ENCODE measurements at regions not wholly inside any gene's neighbourhood (a gene's known extent, or its start where the extent isn't known, plus 50 kb on each side); places are given as distances from the start of the nearest gene placed in this dataset.

GRCh38 chr10:129343141-129343540, 123.9 kb upstream of the MGMT start:
- Histone ChIP-seq H2AFZ (ENCODE audit: low read depth, low read length) (no peak overlapping the region), H3K9ac (ENCODE audit: low read length) (no peak overlapping the region), H3K9me3 (ENCODE audit: insufficient read depth, low read length) (no peaks in the 10 kb centered on the region), H3K4me3 (ENCODE audit: low read length) (no peak overlapping the region), H3K27ac (ENCODE audit: low read length) (no peak overlapping the region), H3K27me3 (ENCODE audit: low read depth, low read length) (no peaks in the 10 kb centered on the region), H4K20me1 (ENCODE audit: insufficient read depth, low read length) (no peaks in the 10 kb centered on the region), H3K79me2 (ENCODE audit: low read length) (no peaks in the 10 kb centered on the region), H3K4me2 (ENCODE audit: low read length) (no peak overlapping the region), H3K36me3 (replicated peaks; ENCODE audit: low read depth, low read length) (no peaks in the 10 kb centered on the region), H3K4me1 (ENCODE audit: low read length) (no peaks in the 10 kb centered on the region)
- TF ChIP-seq EZH2phosphoT487 (IDR thresholded peaks at IDR 0.05; ENCODE audit: low read depth), result no peak
- TF ChIP-seq, protein P1, sequence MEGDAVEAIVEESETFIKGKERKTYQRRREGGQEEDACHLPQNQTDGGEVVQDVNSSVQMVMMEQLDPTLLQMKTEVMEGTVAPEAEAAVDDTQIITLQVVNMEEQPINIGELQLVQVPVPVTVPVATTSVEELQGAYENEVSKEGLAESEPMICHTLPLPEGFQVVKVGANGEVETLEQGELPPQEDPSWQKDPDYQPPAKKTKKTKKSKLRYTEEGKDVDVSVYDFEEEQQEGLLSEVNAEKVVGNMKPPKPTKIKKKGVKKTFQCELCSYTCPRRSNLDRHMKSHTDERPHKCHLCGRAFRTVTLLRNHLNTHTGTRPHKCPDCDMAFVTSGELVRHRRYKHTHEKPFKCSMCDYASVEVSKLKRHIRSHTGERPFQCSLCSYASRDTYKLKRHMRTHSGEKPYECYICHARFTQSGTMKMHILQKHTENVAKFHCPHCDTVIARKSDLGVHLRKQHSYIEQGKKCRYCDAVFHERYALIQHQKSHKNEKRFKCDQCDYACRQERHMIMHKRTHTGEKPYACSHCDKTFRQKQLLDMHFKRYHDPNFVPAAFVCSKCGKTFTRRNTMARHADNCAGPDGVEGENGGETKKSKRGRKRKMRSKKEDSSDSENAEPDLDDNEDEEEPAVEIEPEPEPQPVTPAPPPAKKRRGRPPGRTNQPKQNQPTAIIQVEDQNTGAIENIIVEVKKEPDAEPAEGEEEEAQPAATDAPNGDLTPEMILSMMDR (IDR thresholded peaks at IDR 0.05; ENCODE audit: low read depth, low read length), result no peak

- Histone ChIP-seq H4K20me1 (ENCODE audit: insufficient read depth, low read length) (no peaks in the 10 kb centered on the region), H3K79me2 (ENCODE audit: low read length) (no peaks in the 10 kb centered on the region), H3K4me1 (ENCODE audit: low read length) (no peaks in the 10 kb centered on the region), H3K4me3 (ENCODE audit: low read length) (no peak overlapping the region), H3K27ac (ENCODE audit: low read length) (no peak overlapping the region), H3K36me3 (replicated peaks; ENCODE audit: low read depth, low read length) (no peaks in the 10 kb centered on the region), H3K9ac (ENCODE audit: low read length) (no peak overlapping the region), H3K4me2 (ENCODE audit: low read length) (no peak overlapping the region), H3K27me3 (ENCODE audit: low read depth, low read length) (no peaks in the 10 kb centered on the region), H2AFZ (ENCODE audit: low read depth, low read length) (no peak overlapping the region), H3K9me3 (ENCODE audit: insufficient read depth, low read length) (no peaks in the 10 kb centered on the region)
- TF ChIP-seq EZH2phosphoT487 (IDR thresholded peaks at IDR 0.05; ENCODE audit: low read depth), result no peak
- TF ChIP-seq, protein P1 (IDR thresholded peaks at IDR 0.05; ENCODE audit: low read depth, low read length), result no peak
Observed at GRCh38 chr10:129344103-129344502, 122.9 kb upstream of the MGMT start.

DNA sequence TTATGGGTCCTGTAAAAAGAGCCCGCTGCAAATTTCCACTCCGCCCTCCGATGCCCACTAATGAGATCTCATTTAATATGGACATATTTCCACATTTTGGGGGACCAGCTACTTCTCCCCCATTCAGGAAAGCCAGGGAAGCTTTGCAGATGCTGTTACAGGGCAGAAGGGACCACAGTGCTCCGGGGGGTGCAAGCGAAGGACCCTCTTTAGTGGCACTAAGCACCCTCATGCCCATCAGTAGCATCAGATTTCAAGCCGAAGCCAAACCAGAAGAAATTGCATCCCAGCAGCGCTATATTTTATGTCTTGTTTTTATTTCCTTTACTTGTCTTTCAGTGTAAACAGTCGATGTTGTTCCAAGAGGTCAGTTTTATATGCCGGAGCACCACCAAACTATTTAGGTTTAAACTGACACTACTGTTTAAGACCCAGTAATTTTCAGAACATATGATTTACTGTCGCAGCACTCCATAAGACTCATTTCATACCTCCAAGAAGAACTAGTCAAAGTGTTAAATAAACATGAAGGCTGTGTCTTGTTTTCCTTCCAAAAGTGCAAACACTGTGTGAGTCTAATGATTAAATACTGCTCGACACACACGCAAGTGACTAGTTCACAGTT, 122.2 kb upstream of the MGMT start:
- Histone ChIP-seq H3K9me3 (ENCODE audit: insufficient read depth, low read length) (no peaks in the 10 kb centered on the region), H3K79me2 (ENCODE audit: low read length) (no peaks in the 10 kb centered on the region), H2AFZ (ENCODE audit: low read depth, low read length) (no peak overlapping the region), H3K27me3 (ENCODE audit: low read depth, low read length) (no peaks in the 10 kb centered on the region), H3K36me3 (replicated peaks; ENCODE audit: low read depth, low read length) (no peaks in the 10 kb centered on the region), H3K27ac (ENCODE audit: low read length) (no peak overlapping the region), H3K9ac (ENCODE audit: low read length) (no peak overlapping the region), H4K20me1 (ENCODE audit: insufficient read depth, low read length) (no peaks in the 10 kb centered on the region), H3K4me3 (ENCODE audit: low read length) (no peak overlapping the region), H3K4me2 (ENCODE audit: low read length) (no peak overlapping the region), H3K4me1 (ENCODE audit: low read length) (no peaks in the 10 kb centered on the region)
- TF ChIP-seq, protein P1 (IDR thresholded peaks at IDR 0.05; ENCODE audit: low read depth, low read length), result no peak

DNA sequence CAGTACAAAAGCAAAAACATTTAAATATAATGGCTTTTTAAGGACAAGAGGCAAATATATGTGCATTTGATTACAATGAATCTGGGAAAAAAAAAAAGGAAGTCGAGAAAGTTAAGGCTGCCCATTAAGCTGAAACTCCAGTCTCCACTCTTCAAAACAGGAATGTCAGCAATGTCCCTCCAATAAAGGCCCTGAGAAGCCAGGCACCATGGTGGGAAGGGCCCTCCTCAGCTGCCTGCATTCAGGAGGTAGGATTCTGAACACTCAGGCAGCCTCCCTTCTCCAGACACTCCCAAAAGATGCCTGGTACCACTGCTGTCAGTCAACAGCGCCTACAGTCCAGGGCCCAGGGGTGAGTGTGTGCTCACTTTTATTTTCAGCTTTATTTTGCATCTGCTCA, 121.3 kb upstream of the MGMT start:
- Histone ChIP-seq H3K9me3 (ENCODE audit: insufficient read depth, low read length) (no peaks in the 10 kb centered on the region), H3K27ac (ENCODE audit: low read length) (no peak overlapping the region), H3K27me3 (ENCODE audit: low read depth, low read length) (no peaks in the 10 kb centered on the region), H4K20me1 (ENCODE audit: insufficient read depth, low read length) (no peaks in the 10 kb centered on the region), H3K79me2 (ENCODE audit: low read length) (no peaks in the 10 kb centered on the region), H3K9ac (ENCODE audit: low read length) (no peak overlapping the region), H3K4me1 (ENCODE audit: low read length) (no peaks in the 10 kb centered on the region), H3K4me3 (ENCODE audit: low read length) (no peak overlapping the region), H2AFZ (ENCODE audit: low read depth, low read length) (no peak overlapping the region), H3K36me3 (replicated peaks; ENCODE audit: low read depth, low read length) (no peaks in the 10 kb centered on the region), H3K4me2 (ENCODE audit: low read length) (no peak overlapping the region)
- no peak for TF ChIP-seq EZH2phosphoT487 (IDR thresholded peaks at IDR 0.05; ENCODE audit: low read depth)
- TF ChIP-seq, protein P1 (IDR thresholded peaks at IDR 0.05; ENCODE audit: low read depth, low read length), result no peak

All from OCI-LY3 (cell line).